ENCODE measurements at regions not wholly inside any gene's neighbourhood (a gene's known extent, or its start where the extent isn't known, plus 50 kb on each side); places are given as distances from the start of the nearest gene placed in this dataset.

DNA sequence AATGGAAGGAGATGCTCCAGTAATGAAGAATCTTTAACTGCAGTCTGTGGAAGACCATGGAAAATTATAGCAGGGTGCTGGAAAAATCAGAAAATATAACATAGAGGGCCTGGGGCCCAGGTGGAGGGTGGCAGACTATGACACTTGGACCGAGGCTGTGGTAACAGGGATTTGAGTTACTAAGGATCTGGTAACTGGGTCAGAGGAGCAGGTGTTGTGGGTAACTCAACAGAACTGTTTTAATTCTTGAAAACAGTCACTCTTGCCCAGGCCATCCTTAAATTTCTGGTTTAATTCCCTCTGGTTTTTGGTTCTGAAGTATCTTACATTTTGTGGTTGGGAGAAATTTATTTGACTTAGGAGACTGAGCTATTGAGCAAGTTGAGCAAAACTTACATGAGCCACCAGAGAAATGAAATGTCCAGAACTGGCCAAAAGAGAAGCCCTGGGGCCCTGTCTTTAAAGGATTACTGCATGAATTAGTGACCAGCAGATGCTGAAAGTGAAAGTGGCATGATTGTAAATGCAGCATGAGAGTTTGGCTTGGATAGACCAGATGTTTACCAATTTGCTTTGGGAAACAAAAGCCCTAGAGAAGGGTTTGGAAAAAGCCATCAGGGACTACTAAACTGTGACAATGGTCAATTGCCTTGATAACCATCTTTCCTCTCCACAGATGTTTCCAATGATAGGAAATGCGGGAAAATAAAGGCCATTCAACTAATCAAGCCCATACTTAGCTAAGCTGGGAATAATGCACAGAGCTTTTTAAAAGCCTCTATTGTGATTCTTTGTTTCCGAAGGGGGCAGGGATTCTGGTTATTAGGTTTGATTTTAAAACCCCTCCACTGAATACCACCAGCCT, 374.9 kb upstream of the TGFBR2 start:
- TF ChIP-seq POLR2A (IDR thresholded peaks at IDR 0.05) (no peak), POLR2AphosphoS5 (IDR thresholded peaks at IDR 0.05) (no peak)
- TF ChIP-seq, protein P1, sequence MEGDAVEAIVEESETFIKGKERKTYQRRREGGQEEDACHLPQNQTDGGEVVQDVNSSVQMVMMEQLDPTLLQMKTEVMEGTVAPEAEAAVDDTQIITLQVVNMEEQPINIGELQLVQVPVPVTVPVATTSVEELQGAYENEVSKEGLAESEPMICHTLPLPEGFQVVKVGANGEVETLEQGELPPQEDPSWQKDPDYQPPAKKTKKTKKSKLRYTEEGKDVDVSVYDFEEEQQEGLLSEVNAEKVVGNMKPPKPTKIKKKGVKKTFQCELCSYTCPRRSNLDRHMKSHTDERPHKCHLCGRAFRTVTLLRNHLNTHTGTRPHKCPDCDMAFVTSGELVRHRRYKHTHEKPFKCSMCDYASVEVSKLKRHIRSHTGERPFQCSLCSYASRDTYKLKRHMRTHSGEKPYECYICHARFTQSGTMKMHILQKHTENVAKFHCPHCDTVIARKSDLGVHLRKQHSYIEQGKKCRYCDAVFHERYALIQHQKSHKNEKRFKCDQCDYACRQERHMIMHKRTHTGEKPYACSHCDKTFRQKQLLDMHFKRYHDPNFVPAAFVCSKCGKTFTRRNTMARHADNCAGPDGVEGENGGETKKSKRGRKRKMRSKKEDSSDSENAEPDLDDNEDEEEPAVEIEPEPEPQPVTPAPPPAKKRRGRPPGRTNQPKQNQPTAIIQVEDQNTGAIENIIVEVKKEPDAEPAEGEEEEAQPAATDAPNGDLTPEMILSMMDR (IDR thresholded peaks at IDR 0.05): no peak
